SK-N-SH (cell line): ENCODE measurements at regions not wholly inside any gene's neighbourhood (a gene's known extent, or its start where the extent isn't known, plus 50 kb on each side); places are given as distances from the start of the nearest gene placed in this dataset.

Experiments
- CTCF ChIA-PET: fragments of 300-600, 350-600 bp; formaldehyde crosslinking; extraction: SDS; loops from one replicate; lab custom pipeline; 2021; lab: Yijun Ruan, JAX
- POLR2A ChIA-PET: fragments of 350-600 bp; sonication (Branson Sonifier 250); formaldehyde crosslinking; extraction: SDS; loops from one replicate; lab custom pipeline; 2020; ENCODE audit warnings: antibody characterized with exemption, inconsistent platforms; lab: Yijun Ruan, JAX
- DNase-seq: peaks from one replicate; pipeline ENCODE4 v3.0.0; 2012
- H2AFZ ChIP-seq: fragments of 200-600 bp; sonication (generic); 2 replicates; pipeline ENCODE4 v1.8.1; 2016; ENCODE audit warnings: antibody characterized with exemption, mild to moderate bottlenecking, low read depth
- H3F3A ChIP-seq: fragments of 200-600 bp; sonication (generic); replicated peaks from 2 replicates; pipeline ENCODE3; 2016; ENCODE audit warnings: antibody characterized with exemption, mild to moderate bottlenecking; ENCODE audit not compliant: insufficient read depth
- H3K27ac ChIP-seq, 2 experiments: fragments of 200-500 bp in 1 of 2; fragments of 200-600 bp in 1 of 2; sonication (Bioruptor generic) in 1 of 2; sonication (generic), shearing (Covaris generic) in 1 of 2; 2 replicates each; pipeline versions ENCODE4 v1.5.1 to v1.6.1; 2014 to 2016; ENCODE audit warnings: low read depth in 2 of 2, inconsistent platforms in 1 of 2, low read length in 1 of 2, mild to moderate bottlenecking in 1 of 2, mixed read lengths in 1 of 2
- H3K27me3 ChIP-seq: fragments of 200-600 bp; sonication (generic), shearing (Covaris generic); 2 replicates; pipeline ENCODE4 v1.6.1; 2016; ENCODE audit warnings: mixed run types; ENCODE audit not compliant: insufficient read depth
- H3K36me3 ChIP-seq, 2 experiments: fragments of 200-500 bp in 1 of 2; fragments of 200-600 bp in 1 of 2; sonication (Bioruptor generic) in 1 of 2; sonication (generic) in 1 of 2; replicated peaks in 1 of 2; 2 replicates each; pipeline versions ENCODE3 to v1.5.1; 2014 to 2016; ENCODE audit warnings: low read length in 1 of 2, mild to moderate bottlenecking in 1 of 2; ENCODE audit not compliant: insufficient read depth in 2 of 2, control insufficient read depth in 1 of 2
- H3K4me1 ChIP-seq, 2 experiments: fragments of 200-500 bp in 1 of 2; fragments of 200-600 bp in 1 of 2; sonication (Bioruptor generic) in 1 of 2; sonication (generic), shearing (Covaris generic) in 1 of 2; 2 replicates each; pipeline versions ENCODE4 v1.5.1 to v1.6.1; 2014 to 2016; ENCODE audit warnings: low read depth in 1 of 2, low read length in 1 of 2, mixed run types in 1 of 2; ENCODE audit not compliant: insufficient read depth in 2 of 2, control insufficient read depth in 1 of 2
- H3K4me2 ChIP-seq: fragments of 200-600 bp; sonication (generic), shearing (Covaris generic); 2 replicates; pipeline ENCODE4 v1.6.1; 2017; ENCODE audit warnings: mixed run types
- H3K4me3 ChIP-seq, 2 experiments: fragments of 200-500 bp in 1 of 2; fragments of 200-600 bp in 1 of 2; sonication (Bioruptor generic) in 1 of 2; sonication (generic), shearing (Covaris generic) in 1 of 2; 2 replicates each; pipeline versions ENCODE4 v1.5.1 to v1.8.1; 2014 to 2016; ENCODE audit warnings: low read depth in 2 of 2, inconsistent platforms in 1 of 2, low read length in 1 of 2, mild to moderate bottlenecking in 1 of 2, mixed read lengths in 1 of 2, moderate library complexity in 1 of 2
- H3K79me2 ChIP-seq: fragments of 200-600 bp; sonication (generic); 2 replicates; pipeline ENCODE4 v1.8.1; 2017; ENCODE audit warnings: mild to moderate bottlenecking; ENCODE audit not compliant: insufficient read depth
- H3K9ac ChIP-seq: fragments of 200-600 bp; sonication (generic); 2 replicates; pipeline ENCODE4 v1.6.1; 2017; ENCODE audit warnings: mixed run types
- H3K9me2 ChIP-seq: fragments of 200-600 bp; sonication (generic); 2 replicates; pipeline ENCODE4 v1.6.1; 2017; ENCODE audit warnings: mixed run types
- H3K9me3 ChIP-seq: fragments of 200-600 bp; sonication (generic); 2 replicates; pipeline ENCODE4 v1.6.1; 2017; ENCODE audit warnings: mixed run types, mild to moderate bottlenecking, moderate library complexity
- H4K20me1 ChIP-seq: fragments of 200-600 bp; sonication (generic); 2 replicates; pipeline ENCODE4 v1.6.1; 2017; ENCODE audit warnings: mild to moderate bottlenecking, mixed run types; ENCODE audit not compliant: insufficient read depth
- FOXM1 ChIP-seq: IDR thresholded peaks from 2 replicates; pipeline ENCODE4 v1.4.0; 2012; ENCODE audit warnings: low read depth, mild to moderate bottlenecking
- MEF2A ChIP-seq: IDR thresholded peaks from 2 replicates; pipeline ENCODE4 v1.4.0; 2012; ENCODE audit warnings: low read depth, borderline replicate concordance
- MXI1 ChIP-seq: IDR thresholded peaks from 2 replicates; pipeline ENCODE4 v1.6.1; 2012; ENCODE audit warnings: mild to moderate bottlenecking, low read depth, low read length, improper control_type of control experiment
- RCOR1 ChIP-seq: fragments of 150-350 bp; IDR thresholded peaks from 2 replicates; pipeline ENCODE4 v1.6.1; 2017; ENCODE audit warnings: antibody characterized with exemption, low read length
- SIN3A ChIP-seq: IDR thresholded peaks from 2 replicates; pipeline ENCODE4 v1.6.1; 2012; ENCODE audit warnings: low read depth, mild to moderate bottlenecking, low read length, moderate library complexity, borderline replicate concordance
- SMC3 ChIP-seq: IDR thresholded peaks from 2 replicates; pipeline ENCODE4 v1.6.1; 2012; ENCODE audit warnings: low read depth, low read length, improper control_type of control experiment
- TEAD4 ChIP-seq: IDR thresholded peaks from 2 replicates; pipeline ENCODE4 v1.4.0; 2012; ENCODE audit warnings: mild to moderate bottlenecking, borderline replicate concordance; ENCODE audit not compliant: insufficient read depth
- USF1 ChIP-seq: IDR thresholded peaks from 2 replicates; pipeline ENCODE4 v1.4.0; 2012; ENCODE audit warnings: low read depth, borderline replicate concordance
- WGBS: methylation state at CpG from one replicate; pipeline ENCODE4 v1.1.6; 2017; ENCODE audit warnings: low lambda C conversion rate; 5-methylcytosine and 5-hydroxymethylcytosine counted together
- TF ChIP-seq, protein P1 (sequence below): IDR thresholded peaks from 2 replicates; pipeline ENCODE4 v1.4.0; 2012; ENCODE audit warnings: low read depth, borderline replicate concordance

DNA sequence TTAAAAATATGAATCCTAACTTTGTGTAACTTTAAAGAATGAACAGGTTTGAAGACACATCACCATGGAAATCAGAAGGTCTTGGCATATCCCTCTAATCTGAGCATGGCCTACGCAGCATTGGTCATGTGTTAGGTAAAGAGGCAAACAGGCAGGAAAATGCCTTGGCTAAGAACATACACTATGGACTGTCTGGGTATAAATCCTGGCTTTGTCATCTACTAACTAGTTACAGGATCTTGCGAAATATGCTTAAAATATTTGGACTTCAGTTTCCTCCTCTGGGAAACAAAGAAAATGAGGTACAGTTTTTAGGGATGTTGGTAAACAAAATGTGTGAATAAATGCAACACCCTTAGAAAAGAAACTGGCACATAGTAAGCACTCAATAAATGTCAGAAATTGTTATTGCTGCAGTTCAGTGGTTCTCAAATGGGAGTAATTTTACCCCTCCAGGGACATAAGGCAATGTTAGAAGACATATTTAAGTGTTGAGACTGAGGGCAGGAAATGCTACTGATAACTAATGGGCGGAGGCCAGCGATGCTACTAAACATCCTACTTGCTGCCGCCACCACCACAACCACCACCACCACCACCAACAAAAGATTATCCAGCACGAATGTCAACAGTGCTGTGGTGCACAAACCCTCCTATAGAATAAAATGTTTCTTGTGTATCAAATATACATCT lies 770.8 kb upstream of the SOX9 start:
- no peaks in the 10 kb centered on the region for H3F3A ChIP-seq
- H3K4me1 ChIP-seq: no peaks in the 10 kb centered on the region
- H3K27ac ChIP-seq: no peak overlapping the region
- no peaks in the 10 kb centered on the region for H3K79me2 ChIP-seq
- no peaks in the 10 kb centered on the region for H3K36me3 ChIP-seq
- DNase-seq: no peak
- no peaks in the 10 kb centered on the region for H4K20me1 ChIP-seq
- CTCF ChIA-PET: no interaction called here
- H2AFZ ChIP-seq: no peak overlapping the region
- H3K9me2 ChIP-seq: no peaks in the 10 kb centered on the region
- H3K9ac ChIP-seq: no peak overlapping the region
- TF ChIP-seq, protein P1, sequence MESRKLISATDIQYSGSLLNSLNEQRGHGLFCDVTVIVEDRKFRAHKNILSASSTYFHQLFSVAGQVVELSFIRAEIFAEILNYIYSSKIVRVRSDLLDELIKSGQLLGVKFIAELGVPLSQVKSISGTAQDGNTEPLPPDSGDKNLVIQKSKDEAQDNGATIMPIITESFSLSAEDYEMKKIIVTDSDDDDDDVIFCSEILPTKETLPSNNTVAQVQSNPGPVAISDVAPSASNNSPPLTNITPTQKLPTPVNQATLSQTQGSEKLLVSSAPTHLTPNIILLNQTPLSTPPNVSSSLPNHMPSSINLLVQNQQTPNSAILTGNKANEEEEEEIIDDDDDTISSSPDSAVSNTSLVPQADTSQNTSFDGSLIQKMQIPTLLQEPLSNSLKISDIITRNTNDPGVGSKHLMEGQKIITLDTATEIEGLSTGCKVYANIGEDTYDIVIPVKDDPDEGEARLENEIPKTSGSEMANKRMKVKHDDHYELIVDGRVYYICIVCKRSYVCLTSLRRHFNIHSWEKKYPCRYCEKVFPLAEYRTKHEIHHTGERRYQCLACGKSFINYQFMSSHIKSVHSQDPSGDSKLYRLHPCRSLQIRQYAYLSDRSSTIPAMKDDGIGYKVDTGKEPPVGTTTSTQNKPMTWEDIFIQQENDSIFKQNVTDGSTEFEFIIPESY: no peak
- TF ChIP-seq, all 33 proteins: peak for 0
- no peak overlapping the region for H3K4me2 ChIP-seq
- no peaks in the 10 kb centered on the region for H3K9me3 ChIP-seq
- WGBS: 83% methylated on average over 6 of the region's 6 CpGs
- no peak overlapping the region for H3K4me3 ChIP-seq
- H3K27me3 ChIP-seq: no peaks in the 10 kb centered on the region
- POLR2A ChIA-PET: no interaction called here

- no peak overlapping the region for H3K4me3 ChIP-seq
- ChIA-PET CTCF (no interaction called here), POLR2A (no interaction called here)
- TF ChIP-seq MXI1 (no peak), USF1 (no peak), FOXM1 (no peak), RCOR1 (no peak), TEAD4 (no peak), SIN3A (no peak), MEF2A (no peak), SMC3 (no peak)
- no peaks in the 10 kb centered on the region for H3K9me2 ChIP-seq
- H2AFZ ChIP-seq: no peak overlapping the region
- no peak for DNase-seq
- no peak overlapping the region for H3K9ac ChIP-seq
- no peaks in the 10 kb centered on the region for H3K27me3 ChIP-seq
- no peaks in the 10 kb centered on the region for H3K9me3 ChIP-seq
- H3K36me3 ChIP-seq: no peaks in the 10 kb centered on the region
- 66% methylated on average over 3 of the region's 3 CpGs for WGBS
- H3K4me2 ChIP-seq: no peak overlapping the region
- no peaks in the 10 kb centered on the region for H3F3A ChIP-seq
- H3K79me2 ChIP-seq: no peaks in the 10 kb centered on the region
- H3K27ac ChIP-seq: no peak overlapping the region
- H4K20me1 ChIP-seq: no peaks in the 10 kb centered on the region
- no peaks in the 10 kb centered on the region for H3K4me1 ChIP-seq
Measured at GRCh38 chr17:71360301-71360700, 760.5 kb upstream of the SOX9 start.
